AG04449 (cell line): ENCODE measurements at regions not wholly inside any gene's neighbourhood (a gene's known extent, or its start where the extent isn't known, plus 50 kb on each side); places are given as distances from the start of the nearest gene placed in this dataset.
A peak's percentile ranks its signal among the peaks of the same experiment; 100 is the strongest.

Experiments used
- CTCF ChIA-PET: fragments of 350-600 bp; formaldehyde crosslinking; extraction: SDS; loops from one replicate; lab custom pipeline; 2021; ENCODE audit warnings: antibody characterized with exemption; lab: Yijun Ruan, JAX
- POLR2A ChIA-PET: fragments of 400-600, 350-600 bp; formaldehyde crosslinking; extraction: SDS; loops from one replicate; lab custom pipeline; 2020; ENCODE audit warnings: antibody characterized with exemption, inconsistent platforms; lab: Yijun Ruan, JAX
- DNase-seq: peaks from one replicate; pipeline ENCODE4 v3.0.0-alpha.2; 2010; ENCODE audit warnings: low read depth, low spot score
- H3K4me3 ChIP-seq: 2 replicates; pipeline ENCODE4 v1.5.1; 2011; ENCODE audit warnings: low read depth, mild to moderate bottlenecking, control low read depth, low read length
- TF ChIP-seq, protein P1 (sequence below): IDR thresholded peaks from one replicate; pipeline ENCODE4 v1.5.1; 2011; ENCODE audit warnings: mild to moderate bottlenecking, moderate library complexity, low read length, control low read depth, inconsistent platforms; ENCODE audit not compliant: insufficient read depth; ENCODE audit errors: missing control alignments

DNA sequence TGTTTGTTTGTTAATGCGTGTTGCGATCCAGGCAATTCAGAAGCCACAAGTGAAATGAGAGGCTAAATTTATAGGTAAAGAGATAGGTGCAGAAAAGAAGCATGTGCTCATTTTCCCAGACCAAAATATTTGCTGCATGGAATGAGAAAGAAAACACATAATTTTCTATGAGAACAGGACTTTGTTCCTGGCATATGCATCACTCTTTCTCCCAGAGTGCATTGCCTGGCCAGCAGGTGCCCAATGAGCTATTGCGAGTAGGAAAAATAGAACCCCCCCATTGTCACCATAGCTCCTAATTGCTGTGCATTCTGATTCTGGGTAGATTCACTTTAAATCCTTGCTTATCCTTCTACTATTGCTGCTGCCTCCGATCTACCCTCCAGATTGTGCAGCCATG, 410.4 kb downstream of the PMP22 start:
- ChIA-PET CTCF (no interaction called here), POLR2A (no interaction called here)
- no peak overlapping the region for H3K4me3 ChIP-seq
- no peak for DNase-seq
- TF ChIP-seq, protein P1, sequence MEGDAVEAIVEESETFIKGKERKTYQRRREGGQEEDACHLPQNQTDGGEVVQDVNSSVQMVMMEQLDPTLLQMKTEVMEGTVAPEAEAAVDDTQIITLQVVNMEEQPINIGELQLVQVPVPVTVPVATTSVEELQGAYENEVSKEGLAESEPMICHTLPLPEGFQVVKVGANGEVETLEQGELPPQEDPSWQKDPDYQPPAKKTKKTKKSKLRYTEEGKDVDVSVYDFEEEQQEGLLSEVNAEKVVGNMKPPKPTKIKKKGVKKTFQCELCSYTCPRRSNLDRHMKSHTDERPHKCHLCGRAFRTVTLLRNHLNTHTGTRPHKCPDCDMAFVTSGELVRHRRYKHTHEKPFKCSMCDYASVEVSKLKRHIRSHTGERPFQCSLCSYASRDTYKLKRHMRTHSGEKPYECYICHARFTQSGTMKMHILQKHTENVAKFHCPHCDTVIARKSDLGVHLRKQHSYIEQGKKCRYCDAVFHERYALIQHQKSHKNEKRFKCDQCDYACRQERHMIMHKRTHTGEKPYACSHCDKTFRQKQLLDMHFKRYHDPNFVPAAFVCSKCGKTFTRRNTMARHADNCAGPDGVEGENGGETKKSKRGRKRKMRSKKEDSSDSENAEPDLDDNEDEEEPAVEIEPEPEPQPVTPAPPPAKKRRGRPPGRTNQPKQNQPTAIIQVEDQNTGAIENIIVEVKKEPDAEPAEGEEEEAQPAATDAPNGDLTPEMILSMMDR, result no peak

DNA sequence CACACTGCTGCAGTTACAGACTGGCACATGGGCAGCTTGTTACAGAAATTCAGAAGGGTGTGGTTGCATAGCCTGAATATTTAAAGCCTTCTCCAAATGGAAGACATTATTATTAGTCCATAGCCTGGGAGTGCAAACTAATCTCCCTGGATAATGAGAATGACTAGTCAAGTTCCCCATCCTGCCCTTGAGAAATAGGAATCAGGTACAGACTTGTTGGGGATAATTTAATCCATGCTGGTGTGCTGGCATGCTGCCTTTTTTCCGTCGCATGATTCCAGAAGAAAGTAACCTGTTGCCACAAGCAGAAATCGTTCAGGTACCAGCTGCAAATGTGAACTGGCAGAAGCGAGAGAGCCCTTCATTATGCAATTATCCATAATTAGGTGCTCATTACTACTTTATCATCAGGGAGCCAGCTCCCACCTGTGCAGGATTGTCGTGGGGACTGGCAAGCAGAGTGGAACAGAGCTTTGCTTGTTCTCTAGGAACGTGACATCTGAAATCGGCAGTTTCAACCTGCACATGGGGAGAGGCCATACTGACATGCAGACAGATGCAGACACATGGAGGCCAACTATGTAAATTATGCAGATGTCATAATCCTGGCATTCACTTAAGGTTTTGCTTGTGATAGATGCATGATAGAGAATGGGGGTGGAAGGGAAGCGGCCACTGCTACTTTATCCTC, 419.4 kb downstream of the PMP22 start:
- no peak overlapping the region for H3K4me3 ChIP-seq
- POLR2A ChIA-PET, result no interaction called here
- DNase-seq, result no peak
- CTCF ChIA-PET, result no interaction called here
- TF ChIP-seq, protein P1, result no peak

DNA sequence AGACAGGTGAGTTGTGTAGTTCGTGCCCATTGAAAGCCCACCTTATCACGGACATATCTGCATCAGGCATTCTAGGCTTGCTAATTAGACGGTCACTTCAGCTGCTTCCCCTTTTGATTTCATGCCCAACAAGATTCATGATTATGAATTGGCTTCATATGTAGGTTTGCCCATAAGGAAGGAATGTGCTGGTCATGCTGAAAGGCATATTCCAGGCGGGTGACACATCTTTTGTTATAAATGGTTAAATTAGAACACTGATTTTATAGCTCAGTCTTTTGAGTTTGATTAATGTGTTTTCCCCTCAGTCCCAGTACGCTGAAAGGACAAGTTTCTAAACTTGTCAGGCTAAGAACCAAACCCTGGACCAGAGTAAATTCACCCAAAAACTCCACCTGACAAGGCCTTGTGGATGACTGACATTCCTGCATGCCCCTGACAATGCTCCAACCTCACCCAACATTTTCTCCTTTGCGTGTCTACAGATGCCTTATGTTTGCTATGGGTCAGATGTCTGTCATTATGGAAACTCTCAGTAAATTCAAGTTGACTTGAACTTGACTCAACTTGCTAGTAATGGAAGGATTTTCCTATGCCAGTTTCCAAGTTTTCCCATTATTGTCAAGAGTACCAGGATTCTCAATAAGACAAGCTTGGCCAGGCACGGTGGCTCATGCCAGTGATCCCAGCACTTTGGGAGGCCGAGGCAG, 421.9 kb downstream of the PMP22 start:
- DNase-seq, result no peak
- TF ChIP-seq, protein P1, result no peak
- POLR2A ChIA-PET, result no interaction called here
- no peak overlapping the region for H3K4me3 ChIP-seq
- CTCF ChIA-PET, result interaction anchor here (1.0 kb wide), 1 partner anchor 9 kb away, joined by 3 read pairs; no protein-coding TSS in a partner anchor

DNA sequence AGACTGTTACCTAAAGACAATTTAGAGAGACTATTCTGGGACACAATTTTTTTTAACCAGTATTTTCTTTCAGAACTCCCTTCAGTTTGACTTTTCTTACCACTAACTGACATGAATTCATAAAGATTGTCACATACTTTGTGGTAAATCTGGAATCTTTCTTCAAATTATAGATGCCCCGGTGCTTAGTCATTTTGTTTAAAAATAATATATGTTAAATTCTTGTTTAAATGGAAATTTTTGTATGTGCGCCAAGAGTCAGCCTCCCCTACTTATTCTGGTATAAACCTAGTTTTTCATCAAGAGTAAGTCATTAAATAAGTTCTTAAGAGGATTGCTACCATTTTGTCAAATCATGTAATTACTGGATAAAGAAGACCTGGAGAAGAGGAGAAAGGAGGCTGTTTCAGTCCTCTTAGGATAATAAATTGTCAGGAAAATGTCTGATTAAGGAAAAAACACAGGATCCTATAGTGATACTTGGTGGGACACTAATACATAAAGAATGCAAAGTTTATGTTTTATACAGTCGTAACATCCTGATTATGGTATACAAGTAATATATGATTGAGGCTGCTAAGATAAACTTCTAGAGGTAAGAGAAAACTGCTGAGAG, 424.4 kb downstream of the PMP22 start:
- ChIA-PET CTCF (interaction anchor here (1.0 kb wide), 1 partner anchor 10 kb away, joined by 4 read pairs; no protein-coding TSS in a partner anchor), POLR2A (no interaction called here)
- TF ChIP-seq, protein P1, result no peak
- DNase-seq, result peak; percentile 73
- H3K4me3 ChIP-seq, result no peak overlapping the region

DNA sequence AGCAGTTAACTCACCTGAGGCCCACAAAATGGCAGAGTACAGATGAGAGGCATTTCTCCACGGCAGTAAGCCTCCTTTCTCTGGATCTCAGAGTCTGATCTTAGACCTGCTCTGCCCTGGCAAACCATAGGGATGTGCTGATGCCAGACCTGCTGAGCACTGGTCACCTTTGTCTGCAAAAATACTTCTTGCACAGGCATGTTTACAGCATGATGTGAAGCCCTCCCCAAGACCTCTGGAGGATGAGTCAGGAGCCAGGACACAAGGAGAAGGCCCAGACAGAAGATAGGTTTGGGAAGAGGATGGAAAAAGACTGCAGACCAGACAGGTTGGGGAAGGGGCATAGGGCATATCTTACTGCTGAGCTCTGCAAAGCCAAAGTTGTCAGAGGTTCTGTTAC, 426.6 kb downstream of the PMP22 start:
- TF ChIP-seq, protein P1, result no peak
- CTCF ChIA-PET, result no interaction called here
- POLR2A ChIA-PET, result no interaction called here
- no peak for DNase-seq
- H3K4me3 ChIP-seq, result no peak overlapping the region
